H9 (cell line): ENCODE measurements at regions not wholly inside any gene's neighbourhood (a gene's known extent, or its start where the extent isn't known, plus 50 kb on each side); places are given as distances from the start of the nearest gene placed in this dataset.

Experiments used
- DNase-seq: peaks from one replicate; pipeline ENCODE4 v3.0.0-alpha.2; 2017
- H2AFZ ChIP-seq: one replicate; pipeline ENCODE4 v1.6.1; 2013; ENCODE audit warnings: mild to moderate bottlenecking, low read length, control low read depth, moderate library complexity
- H2AK5ac ChIP-seq: 2 replicates; pipeline ENCODE4 v1.6.1; 2013; ENCODE audit warnings: low read length, control low read depth, mixed read lengths; ENCODE audit not compliant: insufficient read length
- H2BK120ac ChIP-seq: one replicate; pipeline ENCODE4 v1.6.1; 2013; ENCODE audit warnings: low read depth, mild to moderate bottlenecking, low read length, control low read depth, inconsistent platforms; ENCODE audit not compliant: poor library complexity, severe bottlenecking
- H2BK12ac ChIP-seq: 2 replicates; pipeline ENCODE4 v1.6.1; 2013; ENCODE audit warnings: low read length, control low read depth, mixed read lengths, low read depth; ENCODE audit not compliant: insufficient read length
- H2BK15ac ChIP-seq: 2 replicates; pipeline ENCODE4 v1.6.1; 2013; ENCODE audit warnings: low read depth, low read length, control low read depth
- H2BK20ac ChIP-seq: one replicate; pipeline ENCODE4 v1.6.1; 2013; ENCODE audit warnings: low read depth, mild to moderate bottlenecking, low read length, control low read depth, inconsistent platforms; ENCODE audit not compliant: poor library complexity, severe bottlenecking
- H2BK5ac ChIP-seq: 2 replicates; pipeline ENCODE4 v1.6.1; 2013; ENCODE audit warnings: low read length, control low read depth, mixed read lengths; ENCODE audit not compliant: insufficient read length
- H3K14ac ChIP-seq: 2 replicates; pipeline ENCODE4 v1.6.1; 2013; ENCODE audit warnings: low read length, control low read depth; ENCODE audit not compliant: insufficient read depth
- H3K18ac ChIP-seq: 2 replicates; pipeline ENCODE4 v1.6.1; 2013; ENCODE audit warnings: low read depth, mild to moderate bottlenecking, mixed read lengths, low read length, control low read depth; ENCODE audit not compliant: insufficient read length
- H3K23ac ChIP-seq: 2 replicates; pipeline ENCODE4 v1.6.1; 2013; ENCODE audit warnings: low read length, control low read depth, mixed read lengths, low read depth; ENCODE audit not compliant: insufficient read length
- H3K23me2 ChIP-seq: 2 replicates; pipeline ENCODE4 v1.6.1; 2013; ENCODE audit warnings: low read depth, mild to moderate bottlenecking, mixed read lengths, low read length, control low read depth; ENCODE audit not compliant: insufficient read length, poor library complexity, severe bottlenecking
- H3K27ac ChIP-seq: 2 replicates; pipeline ENCODE4 v1.5.1; 2013; ENCODE audit warnings: low read length, control low read depth, mixed read lengths, low read depth; ENCODE audit not compliant: insufficient read length
- H3K27me3 ChIP-seq: 2 replicates; pipeline ENCODE4 v1.6.1; 2013; ENCODE audit warnings: low read length, control low read depth, inconsistent platforms; ENCODE audit not compliant: insufficient read depth
- H3K4ac ChIP-seq: 2 replicates; pipeline ENCODE4 v1.6.1; 2013; ENCODE audit warnings: low read depth, mild to moderate bottlenecking, control low read depth, inconsistent platforms, low read length, moderate library complexity
- H3K4me1 ChIP-seq: 2 replicates; pipeline ENCODE4 v1.6.1; 2013; ENCODE audit warnings: low read length, control low read depth, inconsistent platforms; ENCODE audit not compliant: insufficient read depth
- H3K4me2 ChIP-seq: 2 replicates; pipeline ENCODE4 v1.6.1; 2013; ENCODE audit warnings: low read length, control low read depth, mixed read lengths; ENCODE audit not compliant: insufficient read length, insufficient read depth
- H3K56ac ChIP-seq: 2 replicates; pipeline ENCODE4 v1.6.1; 2013; ENCODE audit warnings: low read depth, mild to moderate bottlenecking, mixed read lengths, low read length, control low read depth; ENCODE audit not compliant: insufficient read length
- H3K79me1 ChIP-seq: 2 replicates; pipeline ENCODE4 v1.6.1; 2013; ENCODE audit warnings: low read depth, mild to moderate bottlenecking, moderate library complexity, low read length, control low read depth, inconsistent platforms; ENCODE audit not compliant: insufficient read depth, poor library complexity, severe bottlenecking
- H3K79me2 ChIP-seq: 2 replicates; pipeline ENCODE4 v1.6.1; 2013; ENCODE audit warnings: low read length, control low read depth, inconsistent platforms; ENCODE audit not compliant: insufficient read depth
- H3K9ac ChIP-seq: 2 replicates; pipeline ENCODE4 v1.6.1; 2013; ENCODE audit warnings: low read length, control low read depth, mixed read lengths; ENCODE audit not compliant: insufficient read length; ENCODE audit errors: extremely low read depth
- H3K9me3 ChIP-seq: one replicate; pipeline ENCODE4 v1.6.1; 2013; ENCODE audit warnings: low read depth, low read length, inconsistent platforms; ENCODE audit not compliant: control insufficient read depth
- H3T11ph ChIP-seq: one replicate; pipeline ENCODE4 v1.6.1; 2013; ENCODE audit warnings: mild to moderate bottlenecking, low read length, control low read depth, inconsistent platforms
- H4K20me1 ChIP-seq: one replicate; pipeline ENCODE4 v1.6.1; 2013; ENCODE audit not compliant: control insufficient read depth, insufficient read length, insufficient read depth
- H4K5ac ChIP-seq: 2 replicates; pipeline ENCODE4 v1.6.1; 2013; ENCODE audit warnings: low read depth, mild to moderate bottlenecking, mixed read lengths, low read length, control low read depth; ENCODE audit not compliant: insufficient read length
- H4K8ac ChIP-seq: replicated peaks from 2 replicates; pipeline ENCODE4 v1.6.1; 2013; ENCODE audit warnings: low read length, control low read depth, mixed read lengths, low read depth; ENCODE audit not compliant: insufficient read length
- H4K91ac ChIP-seq: 2 replicates; pipeline ENCODE4 v1.6.1; 2013; ENCODE audit warnings: low read depth, mild to moderate bottlenecking, moderate library complexity, mixed read lengths, low read length, control low read depth; ENCODE audit not compliant: insufficient read length
- H3K27ac Mint-ChIP-seq, 3 experiments: 2 replicates in 2 of 3; 3 replicates in 1 of 3; pipeline ENCODE4 v1.8.0; 2020 to 2021; ENCODE audit warnings: mixed read lengths in 3 of 3, mild to moderate bottlenecking in 1 of 3, moderate library complexity in 1 of 3
- H3K27me3 Mint-ChIP-seq: 2 replicates; pipeline ENCODE4 v1.8.0; 2021; ENCODE audit warnings: low read depth, mild to moderate bottlenecking, moderate library complexity, mixed read lengths
- H3K36me3 Mint-ChIP-seq, 3 experiments: 2 replicates in 2 of 3; 3 replicates in 1 of 3; pipeline ENCODE4 v1.8.0; 2020 to 2021; ENCODE audit warnings: low read depth in 3 of 3, mixed read lengths in 3 of 3; ENCODE audit not compliant: insufficient read depth in 1 of 3
- H3K4me1 Mint-ChIP-seq, 2 experiments: 2 replicates each; pipeline ENCODE4 v1.8.0; 2020; ENCODE audit warnings: mixed read lengths in 2 of 2
- H3K4me3 Mint-ChIP-seq, 2 experiments: 2 replicates in 1 of 2; 3 replicates in 1 of 2; pipeline ENCODE4 v1.8.0; 2020 to 2021; ENCODE audit warnings: mild to moderate bottlenecking in 2 of 2, mixed read lengths in 2 of 2, moderate library complexity in 1 of 2
- H3K9me3 Mint-ChIP-seq, 2 experiments: 2 replicates in 1 of 2; 3 replicates in 1 of 2; pipeline ENCODE4 v1.8.0; 2020; ENCODE audit warnings: mild to moderate bottlenecking in 2 of 2, mixed read lengths in 2 of 2, moderate library complexity in 1 of 2
- CTCF ChIP-seq: fragments of 200-600 bp; sonication (generic); conservative IDR thresholded peaks from 3 replicates; pipeline ENCODE4 v1.8.0; 2021; ENCODE audit warnings: antibody characterized with exemption, mild to moderate bottlenecking
- WGBS: extraction: QIAGEN DNeasy Blood & Tissue Kit; methylation state at CpG from one replicate; pipeline ENCODE4 v1.1.7; 2013; ENCODE audit warnings: missing lambda C conversion rate, low lambda C conversion rate, mixed read lengths; ENCODE audit not compliant: insufficient read length; ENCODE audit errors: extremely low coverage; 5-methylcytosine and 5-hydroxymethylcytosine counted together

- Histone ChIP-seq H2BK12ac (no peak overlapping the region), H2BK20ac (no peak overlapping the region), H3K14ac (no peak overlapping the region), H3K4me1 (no peaks in the 10 kb centered on the region), H4K8ac (no peak overlapping the region), H3K4ac (no peak overlapping the region), H3K79me1 (no peaks in the 10 kb centered on the region), H2BK15ac (no peak overlapping the region), H4K5ac (no peak overlapping the region), H2BK5ac (no peak overlapping the region), H4K20me1 (no peaks in the 10 kb centered on the region), H3T11ph (no peak overlapping the region), H3K79me2 (no peaks in the 10 kb centered on the region), H3K23me2 (no peaks in the 10 kb centered on the region), H3K9ac (no peak overlapping the region), H3K4me2 (no peak overlapping the region), H3K18ac (no peak overlapping the region), H3K56ac (no peak overlapping the region), H3K9me3 (no peaks in the 10 kb centered on the region), H2AK5ac (no peak overlapping the region), H3K27me3 (no peaks in the 10 kb centered on the region), H3K27ac (no peak overlapping the region), H4K91ac (no peak overlapping the region), H2AFZ (no peak overlapping the region), H3K23ac (no peak overlapping the region), H2BK120ac (no peak overlapping the region)
- Mint-ChIP-seq H3K9me3 (0 out of 5 replicates have a peak, but pooled peaks cover 0 to 1% of the 10 kb centered on the region in 2 experiments), H3K4me1 (peaks cover 3 to 8% of the 10 kb centered on the region in 2 experiments), H3K27ac (no peak overlapping the region), H3K36me3 (no peaks in the 10 kb centered on the region), H3K4me3 (no peak overlapping the region), H3K27me3 (peaks cover 3% of the 10 kb centered on the region; the same call in 1 of the 2 replicates)
- DNase-seq: no peak
- no peak for TF ChIP-seq CTCF
- WGBS: no CpG with 5 or more reads among the region's 4 CpGs
Observed at GRCh38 chr10:94193466-94193924, 169.2 kb downstream of the NOC3L start.
